Activated CD8-positive, alpha-beta memory T cell treated with anti-CD3 and anti-CD28 coated beads for 4 hours (primary cell): ENCODE measurements at regions not wholly inside any gene's neighbourhood (a gene's known extent, or its start where the extent isn't known, plus 50 kb on each side); places are given as distances from the start of the nearest gene placed in this dataset.
A peak's percentile ranks its signal among the peaks of the same experiment; 100 is the strongest.
"Not testable (repeated sequence)": the region's sequence is repeated elsewhere in the genome, so short reads cannot be mapped to it uniquely, and the experiment has no call there.

Experiments
- DNase-seq, 2 donors: peaks; one replicate each; pipeline ENCODE4 v3.0.0-alpha.2; 2020; ENCODE audit warnings: low read depth in 2 of 2

DNA sequence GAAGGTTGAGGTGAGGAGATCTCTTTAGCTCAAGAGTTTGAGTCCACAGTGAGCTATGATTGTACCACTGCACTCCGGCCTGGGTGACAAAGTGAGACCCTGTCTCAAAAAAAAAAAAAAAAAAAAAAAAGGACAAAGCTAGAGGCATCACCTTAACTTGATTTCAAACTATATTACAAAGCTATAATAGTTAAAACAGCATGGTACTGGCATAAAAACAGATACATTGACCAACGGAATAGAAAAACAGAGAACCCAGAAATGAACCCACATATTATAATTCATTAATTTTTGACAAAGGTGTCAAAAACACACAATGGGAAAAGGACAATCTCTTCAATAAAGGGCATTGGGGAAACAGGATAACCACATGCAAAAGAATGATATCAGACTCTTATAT, 50.8 kb upstream of the MBOAT1 start:
- DNase-seq: no peak

DNA sequence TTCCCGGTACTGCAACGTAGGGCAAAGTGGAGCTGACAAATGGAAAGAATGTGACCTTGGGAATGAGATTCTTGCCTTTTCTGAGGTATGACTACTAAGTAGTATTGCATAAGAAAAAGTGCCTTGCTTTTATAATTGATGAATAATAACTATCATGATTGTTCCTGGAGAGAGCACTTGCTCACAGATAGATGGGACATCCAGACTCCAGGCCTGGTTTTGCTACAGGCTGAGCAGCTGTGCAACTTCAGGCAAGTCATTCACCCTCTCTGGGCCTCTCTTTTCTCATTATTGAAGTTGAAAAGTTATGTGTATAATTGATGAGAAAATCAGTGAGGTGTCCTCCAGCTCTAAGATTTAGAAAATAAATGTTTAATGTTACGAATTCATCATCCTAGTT, 53.6 kb upstream of the MBOAT1 start:
- DNase-seq: no peak

DNA sequence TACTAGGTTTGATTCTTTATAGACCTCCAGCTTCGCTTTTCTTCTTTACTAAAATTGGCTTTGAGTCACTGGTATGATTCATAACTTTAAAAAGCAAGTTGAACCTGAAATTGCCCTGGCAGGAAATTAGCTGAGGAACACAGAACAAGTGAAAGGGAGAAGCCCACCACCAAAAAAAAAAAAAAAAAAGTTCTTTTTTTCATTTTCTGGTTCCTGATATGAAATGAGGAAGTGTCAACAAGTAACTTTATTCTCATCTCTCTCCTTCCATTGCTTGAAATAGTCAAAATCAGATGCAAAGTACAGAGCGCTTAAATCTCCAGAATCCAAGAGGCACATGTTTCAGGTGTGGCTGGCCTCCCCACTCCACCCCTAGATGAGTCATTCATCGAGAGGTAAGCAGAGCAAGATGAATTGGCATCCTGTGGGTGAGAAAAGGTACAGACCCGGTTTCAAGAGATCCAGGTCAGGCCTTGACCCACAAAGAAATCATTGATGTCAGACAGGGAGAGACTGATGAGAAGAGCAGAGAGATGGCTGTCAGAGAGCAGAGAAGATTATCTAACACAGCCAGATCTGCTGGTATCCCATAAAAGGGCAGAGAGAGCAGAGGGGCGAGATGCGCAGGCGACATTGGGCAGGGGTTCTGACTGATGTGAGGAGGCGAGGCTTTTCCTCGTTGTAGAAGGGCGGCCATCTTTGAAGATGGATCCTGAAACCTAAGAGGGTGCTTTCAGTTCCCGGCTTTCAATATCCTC, 54.8 kb upstream of the MBOAT1 start:
- DNase-seq: no peak

DNA sequence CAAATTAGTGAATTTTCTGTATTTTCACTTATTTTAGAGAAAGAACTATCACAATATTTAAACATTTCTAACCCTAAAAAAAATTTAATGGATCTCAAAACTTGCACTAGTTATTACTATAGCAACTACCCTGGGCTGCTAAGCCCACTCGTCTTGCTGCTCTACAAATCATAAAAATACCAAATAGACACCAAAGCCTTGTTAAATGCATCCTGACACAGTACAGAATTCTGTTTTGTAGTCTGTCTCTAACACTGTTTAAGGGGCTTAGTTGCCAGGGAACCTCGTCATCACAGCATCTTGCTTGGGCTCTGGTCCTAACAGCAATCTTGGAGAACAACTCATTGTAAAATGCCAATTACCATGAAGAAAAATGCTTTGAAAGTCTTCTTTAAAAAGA, 56.9 kb upstream of the MBOAT1 start:
- no peak for DNase-seq

DNA sequence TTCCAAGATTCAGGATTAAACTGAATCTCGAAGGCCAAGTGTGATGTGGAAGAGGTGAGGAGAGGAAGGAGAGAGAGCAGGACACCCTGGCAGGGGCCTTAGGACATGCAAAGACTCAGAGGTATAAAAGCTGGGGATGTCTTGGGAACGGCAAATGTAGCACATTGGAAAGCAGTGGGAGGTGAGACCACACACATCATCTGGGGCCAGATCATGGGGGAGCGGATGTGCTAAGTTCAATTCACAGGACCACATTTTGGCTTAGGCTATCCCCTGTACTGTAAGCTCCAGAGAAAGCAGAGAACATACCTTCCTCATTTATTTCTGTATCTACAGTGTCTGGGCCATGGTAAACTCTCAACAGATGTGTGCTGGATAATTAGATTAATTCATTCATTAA, 59.5 kb upstream of the MBOAT1 start:
- DNase-seq: no peak

DNA sequence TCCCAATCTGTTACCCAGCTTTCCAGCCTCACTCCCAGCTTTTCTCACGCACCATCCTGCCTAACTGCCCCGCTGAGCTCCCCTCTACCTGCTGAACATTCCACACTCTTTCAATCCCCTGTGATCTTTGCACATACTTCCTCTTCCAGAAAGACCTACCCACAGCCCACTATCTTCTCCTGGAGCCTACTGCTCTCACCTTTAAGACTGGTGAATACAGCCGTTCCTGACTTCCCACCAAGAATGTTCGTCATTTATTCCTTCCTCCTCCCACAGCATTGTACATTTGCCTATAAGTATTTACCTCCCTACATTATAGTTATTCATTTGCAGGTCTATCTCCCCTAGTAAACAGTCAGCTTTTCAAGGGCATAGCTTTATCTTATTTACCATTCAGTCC, 61.9 kb upstream of the MBOAT1 start:
- DNase-seq: no peak

DNA sequence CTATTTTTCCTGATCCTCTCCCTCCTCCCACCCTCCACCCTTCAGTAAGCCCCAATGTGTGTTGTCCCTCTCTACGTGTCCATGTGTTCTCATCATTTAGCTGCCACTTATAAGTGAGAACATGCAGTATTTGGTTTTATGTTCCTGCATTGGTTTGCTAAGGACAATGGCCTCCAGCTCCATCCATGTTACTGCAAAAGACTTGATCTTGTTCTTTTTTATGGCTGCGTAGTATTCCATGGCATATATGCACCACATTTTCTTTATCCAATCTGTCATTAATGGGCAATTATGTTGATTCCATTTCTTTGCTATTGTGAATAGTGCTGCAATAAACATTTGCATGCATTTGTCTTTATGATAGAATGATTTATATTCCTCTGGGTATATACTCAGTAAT, 63.6 kb upstream of the MBOAT1 start:
- not testable (repeated sequence) for DNase-seq

DNA sequence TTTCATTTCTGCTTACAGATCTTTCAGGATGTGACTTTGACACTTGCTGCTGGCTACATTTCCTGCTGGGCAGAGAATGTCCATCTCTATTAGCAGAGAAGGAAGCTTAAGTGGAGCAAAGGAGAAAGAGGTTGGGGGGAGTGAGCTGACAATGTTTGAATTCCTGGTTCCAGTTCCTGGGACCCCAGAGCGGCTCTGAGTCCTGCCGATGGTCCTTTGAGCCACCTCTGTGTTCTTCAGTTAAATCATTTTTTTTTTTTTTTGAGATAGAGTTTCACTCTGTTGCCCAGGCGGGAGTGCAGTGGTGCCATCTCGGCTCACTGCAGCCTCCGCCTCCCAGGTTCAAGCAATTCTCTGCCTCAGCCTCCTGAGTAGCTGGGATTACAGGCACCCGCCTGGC, 65.5 kb upstream of the MBOAT1 start:
- DNase-seq: not testable (repeated sequence)

DNA sequence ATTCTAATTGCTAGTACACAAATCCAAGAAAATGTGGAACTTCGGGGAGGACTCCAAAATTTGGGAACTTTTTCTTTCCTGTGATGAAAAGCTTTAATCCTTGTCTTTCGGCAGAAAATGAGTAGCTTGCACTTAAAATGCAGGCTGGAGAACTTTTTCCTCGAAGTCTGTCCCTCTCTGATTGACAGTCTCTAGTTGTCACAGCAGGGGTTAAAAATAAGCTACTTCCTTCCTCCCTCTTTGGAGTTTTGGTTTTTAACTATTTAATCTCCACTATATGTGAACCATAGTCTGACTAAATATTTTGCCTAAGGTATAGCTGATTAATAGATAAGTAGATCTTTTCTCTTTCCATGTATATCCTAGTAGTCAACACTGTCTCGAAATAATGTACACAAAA, 66.8 kb upstream of the MBOAT1 start:
- no peak for DNase-seq

DNA sequence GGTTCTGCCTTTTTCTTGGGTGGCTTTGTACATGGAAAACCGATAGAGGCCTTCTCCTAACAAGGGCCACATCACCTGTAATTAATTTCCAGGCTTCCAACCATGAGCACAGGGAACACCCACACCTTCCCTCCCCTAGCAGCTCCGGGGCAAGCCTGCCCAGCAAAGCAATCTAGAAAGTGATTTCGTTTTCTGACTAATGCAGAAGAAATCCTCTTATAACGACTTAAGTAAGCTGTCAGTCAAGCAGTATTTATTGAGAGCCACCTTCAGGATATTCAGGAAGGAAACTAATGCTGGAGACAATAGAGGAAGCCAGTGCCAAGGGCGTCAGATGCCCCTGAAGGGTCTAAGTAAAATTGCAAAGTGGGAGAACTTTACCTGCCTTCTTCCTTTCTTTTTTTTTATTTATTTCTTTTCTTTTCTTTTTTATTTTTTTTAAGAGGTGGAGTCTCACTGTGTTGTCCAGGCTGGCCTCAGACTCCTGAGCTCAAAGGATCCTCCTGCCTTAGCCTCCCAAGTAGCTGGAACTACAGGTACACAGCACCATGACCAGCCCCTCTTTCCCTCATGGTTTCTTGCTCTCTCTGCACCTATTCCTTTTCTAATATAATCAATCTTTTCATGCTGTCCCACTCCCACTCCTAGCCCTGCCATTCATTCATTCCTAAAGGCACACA, 67.5 kb upstream of the MBOAT1 start:
- DNase-seq: no peak

DNA sequence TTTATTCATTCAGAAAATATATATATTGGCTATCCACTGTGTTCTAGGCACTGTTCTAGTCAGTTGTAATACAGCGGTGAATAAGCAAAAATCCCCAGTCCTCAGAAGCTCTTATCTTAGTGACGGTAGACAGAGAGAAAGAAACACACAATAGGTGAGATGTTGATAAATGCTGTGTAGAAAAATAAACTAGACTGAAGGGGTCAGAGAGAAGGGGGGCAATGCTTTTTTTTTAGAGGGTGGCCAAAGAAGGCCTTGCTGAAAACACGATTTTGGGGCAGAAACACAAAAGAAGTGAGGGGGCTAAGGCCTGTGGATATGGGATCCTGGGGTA, 68.0 kb upstream of the MBOAT1 start:
- no peak for DNase-seq

DNA sequence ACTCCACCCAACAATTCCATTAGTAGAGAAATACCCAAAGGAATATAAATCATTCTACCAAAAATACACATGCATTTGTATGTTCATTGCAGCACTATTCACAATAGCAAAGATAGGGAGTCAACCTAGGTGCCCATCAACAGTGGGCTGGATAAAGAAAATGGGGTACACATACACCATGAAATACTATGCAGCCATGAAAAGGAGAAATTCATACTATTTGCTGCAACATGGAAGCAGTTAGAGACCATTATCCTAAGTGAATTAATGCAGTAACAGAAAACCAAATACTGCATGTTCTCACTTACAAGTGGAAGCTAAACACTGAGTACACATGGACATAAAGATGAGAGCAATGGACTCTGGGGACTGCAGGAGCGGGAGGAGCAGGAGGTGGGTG, 72.4 kb upstream of the MBOAT1 start:
- DNase-seq: no peak

DNA sequence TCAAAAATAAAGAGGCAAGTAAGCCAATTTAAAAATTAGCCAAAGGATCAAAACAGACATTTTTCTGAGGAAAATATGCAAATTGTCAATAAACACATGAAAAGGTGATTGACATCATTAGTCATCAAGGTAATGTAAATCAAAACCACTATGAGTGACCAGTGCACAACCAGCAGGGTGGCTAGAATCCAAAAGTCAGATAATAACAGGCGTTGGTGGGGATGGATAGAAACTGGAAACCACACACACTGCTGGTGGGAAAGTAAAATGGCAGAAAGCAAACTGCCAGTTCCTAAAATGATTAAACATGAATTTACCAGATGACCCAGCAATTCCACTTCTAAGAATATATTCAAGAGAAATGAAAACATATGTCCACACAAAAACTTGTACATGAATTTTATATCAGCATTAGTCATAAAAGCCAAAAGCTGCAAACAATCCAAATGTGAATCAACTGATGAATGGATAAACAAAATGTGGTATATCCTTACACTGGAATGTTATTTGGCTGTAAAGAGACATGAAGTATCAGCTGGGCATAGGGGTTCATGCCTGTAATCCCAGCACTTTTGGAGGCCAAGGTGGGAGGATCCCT, 74.8 kb upstream of the MBOAT1 start:
- no peak for DNase-seq

DNA sequence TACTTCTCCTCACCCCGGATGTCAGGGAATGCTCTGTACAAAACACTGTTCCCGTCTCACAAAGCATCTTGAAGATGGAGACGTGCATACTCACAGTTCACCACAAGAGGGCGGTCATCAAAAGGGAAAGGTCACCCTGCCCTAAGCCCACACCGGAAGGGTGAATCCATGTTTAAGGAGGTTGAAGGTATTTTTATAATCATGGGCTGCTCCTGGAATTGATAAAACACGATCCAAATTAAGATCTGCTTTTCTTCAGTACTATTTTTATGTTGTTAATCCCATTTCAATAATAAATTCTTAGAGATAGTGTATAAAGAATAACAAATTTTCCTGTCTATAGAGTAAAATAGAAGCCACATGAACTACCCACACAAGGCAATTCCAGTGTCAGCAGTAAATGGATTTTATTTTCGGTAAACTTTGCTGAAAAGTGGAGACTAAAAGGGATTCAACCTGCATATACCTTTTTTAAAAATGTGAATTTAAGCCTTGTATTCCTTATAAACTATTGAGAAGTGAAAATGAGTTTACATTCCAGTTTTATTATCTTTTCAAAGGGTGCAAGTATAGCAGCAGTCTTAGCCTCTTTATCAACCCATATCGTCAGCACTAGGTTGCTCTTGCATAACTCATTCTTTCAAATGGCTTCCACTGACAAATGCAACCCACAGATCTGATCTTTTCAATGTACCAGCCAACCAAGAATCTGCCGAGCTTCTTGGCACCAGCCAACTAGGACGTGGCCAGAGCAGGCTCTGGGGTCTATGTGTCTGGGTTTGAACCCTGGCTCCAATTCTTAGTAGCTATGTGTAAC, 79.7 kb upstream of the MBOAT1 start:
- peak; percentile 62 to 63 for DNase-seq

DNA sequence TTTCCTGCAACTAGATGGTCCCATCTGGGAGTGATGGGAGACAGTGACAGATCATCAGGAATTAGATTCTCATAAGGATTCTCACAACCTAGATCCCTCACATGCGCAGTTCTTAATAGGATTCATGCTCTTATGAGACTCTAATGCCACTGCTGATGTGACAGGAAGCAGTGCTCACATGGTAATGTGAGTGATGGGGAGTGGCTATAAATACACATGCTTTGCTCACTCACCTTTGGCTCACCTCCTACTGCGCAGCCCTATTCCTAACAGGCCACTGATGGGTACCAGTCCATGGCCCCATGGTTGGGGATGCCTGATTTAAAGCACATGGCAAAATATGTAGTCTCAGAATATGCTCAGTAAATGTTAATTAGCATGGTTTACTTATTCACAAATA, 80.6 kb upstream of the MBOAT1 start:
- DNase-seq: no peak

DNA sequence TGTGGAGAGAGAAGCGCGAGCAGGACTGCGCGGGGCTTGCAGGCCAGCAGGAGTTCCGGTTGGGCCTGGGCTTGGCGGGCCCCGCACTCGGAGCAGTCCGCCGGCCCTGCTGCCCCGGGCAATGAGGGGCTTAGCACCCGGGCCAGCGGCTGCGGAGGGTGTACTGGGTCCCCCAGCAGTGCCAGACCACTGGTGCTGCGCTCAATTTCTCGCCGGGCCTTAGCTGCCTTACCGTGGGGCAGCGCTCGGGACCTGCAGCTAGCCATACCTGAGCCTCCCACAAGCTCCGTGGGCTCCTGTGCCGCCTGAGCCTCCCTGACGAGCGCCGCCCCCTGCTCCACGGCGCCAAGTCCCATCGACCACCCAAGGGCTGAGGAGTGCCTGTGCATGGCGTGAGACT, 89.0 kb upstream of the MBOAT1 start:
- no peak for DNase-seq

DNA sequence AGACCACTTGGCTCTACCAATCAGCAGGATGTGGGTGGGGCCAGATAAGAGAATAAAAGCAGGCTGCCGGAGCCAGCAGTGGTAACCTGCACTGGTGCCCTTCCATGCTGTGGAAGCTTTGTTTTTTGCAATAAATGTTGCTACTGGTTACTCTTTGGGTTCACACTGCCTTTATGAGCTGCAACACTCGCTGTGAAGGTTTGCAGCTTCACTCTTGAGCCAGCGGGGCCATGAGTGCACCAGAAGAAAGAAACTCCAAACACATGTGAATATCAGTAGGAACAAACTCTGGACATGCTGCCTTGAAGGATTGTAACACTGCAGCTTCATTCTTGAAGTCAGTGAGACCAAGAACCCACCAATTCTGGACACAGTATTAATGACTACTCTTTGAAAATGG, 89.9 kb upstream of the MBOAT1 start:
- no peak for DNase-seq

DNA sequence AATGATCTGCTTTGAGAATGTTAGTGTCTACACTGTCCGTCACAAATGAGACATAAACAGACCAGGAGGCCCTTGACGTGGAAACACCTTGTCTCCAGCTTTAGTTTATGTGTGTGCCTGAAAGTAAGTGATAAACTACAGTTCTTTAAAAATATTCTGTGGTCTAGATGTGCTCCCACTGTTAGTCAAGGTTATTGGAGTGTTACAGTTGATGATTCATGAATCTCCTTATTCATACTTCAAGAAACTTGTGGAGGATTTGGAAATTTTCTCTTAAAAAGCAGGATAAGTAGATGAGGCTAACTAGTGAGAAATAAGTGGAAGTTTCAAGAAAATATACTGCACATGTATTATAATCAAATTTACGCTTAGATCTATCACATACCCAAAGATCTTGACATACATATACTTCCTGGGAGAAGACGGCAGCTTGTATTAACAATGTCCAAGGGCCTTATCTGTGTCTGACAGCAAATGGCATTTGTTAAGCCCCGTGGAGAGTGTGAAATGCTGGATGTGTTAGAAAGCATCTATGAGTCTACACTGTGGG, 90.5 kb upstream of the MBOAT1 start:
- DNase-seq: no peak

DNA sequence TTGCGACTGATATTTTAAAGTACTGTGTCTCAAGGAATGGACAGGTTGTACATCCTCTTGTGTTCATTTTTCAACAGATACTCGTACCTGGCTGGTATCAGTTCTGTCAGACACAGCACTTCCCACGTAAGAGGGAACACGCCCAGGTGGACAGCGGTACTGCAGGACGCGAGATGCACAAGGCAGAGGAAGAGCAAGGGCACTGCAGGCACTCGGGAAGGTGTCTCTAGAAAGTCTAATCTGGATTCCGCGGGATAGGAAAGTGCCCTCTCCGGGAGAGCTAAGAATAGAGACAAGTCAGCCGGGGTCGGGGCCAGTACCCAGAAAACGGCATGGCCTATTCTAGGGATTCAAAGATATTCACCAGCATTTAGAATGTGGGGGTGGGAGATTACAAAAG, 94.2 kb upstream of the MBOAT1 start:
- DNase-seq: no peak

DNA sequence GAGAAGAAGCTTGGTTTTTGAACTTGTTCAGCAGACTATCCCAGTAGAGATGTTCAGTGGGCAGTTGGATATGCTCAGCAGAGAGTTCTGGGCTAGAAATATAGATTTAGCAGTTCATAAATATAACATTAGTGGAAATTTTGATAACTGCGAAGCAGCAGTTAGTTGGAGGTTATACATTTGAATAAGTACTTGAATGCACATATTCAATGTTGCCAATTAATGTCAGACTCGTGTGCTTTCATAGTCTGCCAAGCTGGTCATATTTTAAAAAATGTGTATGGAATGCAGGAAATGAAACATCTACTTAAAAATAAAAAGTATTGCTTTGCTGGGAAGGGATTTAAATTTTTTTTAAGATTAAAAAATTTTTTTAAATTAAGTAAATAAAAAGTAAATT, 92.5 kb upstream of the E2F3 start:
- DNase-seq: no peak

DNA sequence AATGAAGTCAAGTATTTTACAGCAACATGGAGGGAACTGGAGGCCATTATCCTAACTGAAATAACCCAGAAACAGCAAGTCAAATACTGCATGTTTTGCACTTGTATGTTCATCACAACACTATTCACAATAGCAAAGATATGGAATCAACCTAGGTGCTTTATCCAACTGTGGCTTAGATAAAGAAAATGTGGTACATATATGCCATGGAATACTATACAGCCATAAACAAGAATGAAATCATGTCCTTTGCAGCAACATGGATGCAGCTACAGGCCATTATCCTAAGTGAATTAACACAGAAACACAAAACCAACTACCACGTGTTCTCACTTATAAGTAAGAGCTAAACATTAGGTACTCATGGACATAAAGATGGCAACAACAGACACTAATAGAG, 91.5 kb upstream of the E2F3 start:
- no peak for DNase-seq

DNA sequence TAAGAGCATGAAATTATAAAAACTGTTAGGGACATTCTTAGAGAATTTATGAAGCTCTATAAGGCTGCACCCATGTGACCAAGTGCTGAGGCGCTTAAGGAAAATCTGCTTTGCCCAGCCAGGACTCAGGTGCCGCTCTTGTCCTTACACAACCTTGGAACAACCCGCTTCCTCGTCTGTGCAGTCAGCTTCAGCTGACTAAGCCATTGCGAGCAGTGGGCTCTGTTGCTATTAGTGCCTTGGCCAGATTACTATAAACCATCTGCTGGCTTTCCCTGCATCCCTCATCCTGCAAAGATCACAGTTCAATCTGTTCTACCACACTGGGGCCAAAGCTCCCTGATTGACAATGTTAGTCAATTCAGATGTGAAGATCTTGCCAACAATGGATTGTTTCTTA, 89.1 kb upstream of the E2F3 start:
- no peak for DNase-seq
